Panc1 (cell line): ENCODE measurements at regions not wholly inside any gene's neighbourhood (a gene's known extent, or its start where the extent isn't known, plus 50 kb on each side); places are given as distances from the start of the nearest gene placed in this dataset.

Experiments used
- ATAC-seq: fragments of 200-7000 bp; cut with Tn5 transposase; 2 replicates; pipeline ENCODE4 v1.9.1; 2020; ENCODE audit warnings: mild to moderate bottlenecking, moderate library complexity
- BruUV-seq: library from RNA; stranded (reverse); fragments of 400-500 nt; replicated peaks from 2 replicates; lab custom pipeline; 2021; lab: Mats Ljungman, UMichigan
- CTCF ChIA-PET: fragments of 300-600 bp; sonication (Branson Sonifier 250); formaldehyde crosslinking; loops from one replicate; lab custom pipeline; 2022; ENCODE audit warnings: antibody characterized with exemption; lab: Charles Lee
- POLR2A ChIA-PET: fragments of 300-600 bp; sonication (Branson Sonifier 250); formaldehyde crosslinking; loops from one replicate; lab custom pipeline; 2022; ENCODE audit warnings: antibody characterized with exemption; lab: Charles Lee
- DNase-seq: peaks from one replicate; pipeline ENCODE4 v3.0.0-alpha.2; 2010; ENCODE audit warnings: low read depth, low spot score
- H3K27ac ChIP-seq: 2 replicates; pipeline ENCODE4 v1.5.1; 2011; ENCODE audit warnings: mild to moderate bottlenecking, low read length, inconsistent platforms
- H3K27me3 ChIP-seq: fragments of 200-500 bp; sonication (Bioruptor generic); 2 replicates; pipeline ENCODE4 v1.6.0; 2014; ENCODE audit warnings: low read length, inconsistent platforms; ENCODE audit not compliant: control insufficient read depth, insufficient read depth
- H3K36me3 ChIP-seq: fragments of 200-500 bp; sonication (Bioruptor generic); 2 replicates; pipeline ENCODE4 v1.5.1; 2014; ENCODE audit warnings: inconsistent platforms, mild to moderate bottlenecking, low read length, moderate library complexity; ENCODE audit not compliant: control insufficient read depth, insufficient read depth
- H3K4me1 ChIP-seq: 2 replicates; pipeline ENCODE4 v1.5.1; 2011; ENCODE audit warnings: inconsistent platforms, mild to moderate bottlenecking, low read length, moderate library complexity; ENCODE audit not compliant: control insufficient read depth, insufficient read depth
- H3K4me3 ChIP-seq, 2 experiments: 2 replicates each; pipeline ENCODE4 v1.5.1; 2011 to 2012; ENCODE audit warnings: low read depth in 2 of 2, low read length in 2 of 2, mild to moderate bottlenecking in 2 of 2, inconsistent platforms in 1 of 2, moderate library complexity in 1 of 2
- H3K9me3 ChIP-seq: fragments of 200-500 bp; sonication (Bioruptor generic); 2 replicates; pipeline ENCODE4 v1.5.1; 2014; ENCODE audit warnings: low read depth, mild to moderate bottlenecking, inconsistent platforms, low read length, moderate library complexity; ENCODE audit not compliant: control insufficient read depth, insufficient read depth
- POLR2AphosphoS5 ChIP-seq: IDR thresholded peaks from 2 replicates; pipeline ENCODE4 v1.6.1; 2012; ENCODE audit warnings: mild to moderate bottlenecking, low read depth, low read length, moderate library complexity
- SIN3A ChIP-seq: IDR thresholded peaks from 2 replicates; pipeline ENCODE4 v1.6.1; 2012; ENCODE audit warnings: low read depth, mild to moderate bottlenecking, low read length, moderate library complexity, borderline replicate concordance; ENCODE audit not compliant: insufficient read depth
- TCF7L2 ChIP-seq: IDR thresholded peaks from 2 replicates; pipeline ENCODE4 v1.6.1; 2011; ENCODE audit warnings: mild to moderate bottlenecking, low read depth, low read length, inconsistent platforms
- in situ Hi-C: cut with HindIII; loops from 2 replicates; pipeline ENCODE4 v1.10.0; 2016; ENCODE audit warnings: low sequenced_read_pairs, low pct_unique_long_range_greater_than_20kb
- intact Hi-C: fragments of 100-400 bp; cut with micrococcal nuclease; formaldehyde crosslinking; loops from one replicate; pipeline ENCODE4 v1.10.0; 2022; ENCODE audit not compliant: unreplicated experiment
- TF ChIP-seq, protein P1 (sequence below), 2 experiments: IDR thresholded peaks; 2 replicates each; pipeline ENCODE4 v1.6.1; 2011 to 2012; ENCODE audit warnings: low read depth in 2 of 2, control low read depth in 1 of 2, low read length in 1 of 2, mild to moderate bottlenecking in 1 of 2, moderate library complexity in 1 of 2; ENCODE audit not compliant: insufficient read depth in 1 of 2
- TF ChIP-seq, protein P2 (sequence below): fragments of 450-650 bp; IDR thresholded peaks from 2 replicates; pipeline ENCODE4 v1.5.1; 2017; ENCODE audit warnings: mild to moderate bottlenecking

DNA sequence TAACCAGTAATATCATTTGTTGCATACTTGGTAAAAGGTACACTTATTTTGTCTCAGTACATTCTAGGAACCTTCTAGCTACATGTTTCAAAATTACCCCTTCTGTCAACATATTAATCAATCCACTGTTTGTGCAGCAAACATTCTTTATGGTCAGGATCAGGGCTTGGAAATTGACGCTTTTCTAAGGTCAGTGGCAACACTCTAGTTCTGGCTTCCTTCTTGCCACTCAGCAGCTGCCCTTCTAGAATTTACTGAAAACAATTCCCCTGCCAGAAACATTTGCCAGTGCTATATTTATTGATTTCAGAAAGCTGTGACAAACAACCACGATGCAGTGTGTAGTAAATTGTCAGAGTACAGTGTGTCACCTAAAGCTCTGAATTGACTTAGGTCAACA lies 84.7 kb upstream of the FBXL4 start:
- in situ Hi-C loops, result no loop called here
- BruUV-seq, result no TSS peak
- intact Hi-C loops, result no loop called here
- Histone ChIP-seq H3K4me1 (no peaks in the 10 kb centered on the region), H3K4me3 (no peak overlapping the region), H3K27me3 (no peaks in the 10 kb centered on the region), H3K27ac (no peak overlapping the region), H3K9me3 (no peaks in the 10 kb centered on the region), H3K36me3 (no peaks in the 10 kb centered on the region)
- no peak for ATAC-seq
- ChIA-PET POLR2A (no interaction called here), CTCF (no interaction called here)
- no peak for TF ChIP-seq SIN3A
- TF ChIP-seq, protein P1, sequence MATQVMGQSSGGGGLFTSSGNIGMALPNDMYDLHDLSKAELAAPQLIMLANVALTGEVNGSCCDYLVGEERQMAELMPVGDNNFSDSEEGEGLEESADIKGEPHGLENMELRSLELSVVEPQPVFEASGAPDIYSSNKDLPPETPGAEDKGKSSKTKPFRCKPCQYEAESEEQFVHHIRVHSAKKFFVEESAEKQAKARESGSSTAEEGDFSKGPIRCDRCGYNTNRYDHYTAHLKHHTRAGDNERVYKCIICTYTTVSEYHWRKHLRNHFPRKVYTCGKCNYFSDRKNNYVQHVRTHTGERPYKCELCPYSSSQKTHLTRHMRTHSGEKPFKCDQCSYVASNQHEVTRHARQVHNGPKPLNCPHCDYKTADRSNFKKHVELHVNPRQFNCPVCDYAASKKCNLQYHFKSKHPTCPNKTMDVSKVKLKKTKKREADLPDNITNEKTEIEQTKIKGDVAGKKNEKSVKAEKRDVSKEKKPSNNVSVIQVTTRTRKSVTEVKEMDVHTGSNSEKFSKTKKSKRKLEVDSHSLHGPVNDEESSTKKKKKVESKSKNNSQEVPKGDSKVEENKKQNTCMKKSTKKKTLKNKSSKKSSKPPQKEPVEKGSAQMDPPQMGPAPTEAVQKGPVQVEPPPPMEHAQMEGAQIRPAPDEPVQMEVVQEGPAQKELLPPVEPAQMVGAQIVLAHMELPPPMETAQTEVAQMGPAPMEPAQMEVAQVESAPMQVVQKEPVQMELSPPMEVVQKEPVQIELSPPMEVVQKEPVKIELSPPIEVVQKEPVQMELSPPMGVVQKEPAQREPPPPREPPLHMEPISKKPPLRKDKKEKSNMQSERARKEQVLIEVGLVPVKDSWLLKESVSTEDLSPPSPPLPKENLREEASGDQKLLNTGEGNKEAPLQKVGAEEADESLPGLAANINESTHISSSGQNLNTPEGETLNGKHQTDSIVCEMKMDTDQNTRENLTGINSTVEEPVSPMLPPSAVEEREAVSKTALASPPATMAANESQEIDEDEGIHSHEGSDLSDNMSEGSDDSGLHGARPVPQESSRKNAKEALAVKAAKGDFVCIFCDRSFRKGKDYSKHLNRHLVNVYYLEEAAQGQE (IDR thresholded peaks at IDR 0.05; ENCODE audit: insufficient read depth in 1 of 2, low read depth in 2 of 2, low read length in 1 of 2), result no peak
- no peak for TF ChIP-seq POLR2AphosphoS5
- no peak for TF ChIP-seq TCF7L2
- TF ChIP-seq, protein P2, sequence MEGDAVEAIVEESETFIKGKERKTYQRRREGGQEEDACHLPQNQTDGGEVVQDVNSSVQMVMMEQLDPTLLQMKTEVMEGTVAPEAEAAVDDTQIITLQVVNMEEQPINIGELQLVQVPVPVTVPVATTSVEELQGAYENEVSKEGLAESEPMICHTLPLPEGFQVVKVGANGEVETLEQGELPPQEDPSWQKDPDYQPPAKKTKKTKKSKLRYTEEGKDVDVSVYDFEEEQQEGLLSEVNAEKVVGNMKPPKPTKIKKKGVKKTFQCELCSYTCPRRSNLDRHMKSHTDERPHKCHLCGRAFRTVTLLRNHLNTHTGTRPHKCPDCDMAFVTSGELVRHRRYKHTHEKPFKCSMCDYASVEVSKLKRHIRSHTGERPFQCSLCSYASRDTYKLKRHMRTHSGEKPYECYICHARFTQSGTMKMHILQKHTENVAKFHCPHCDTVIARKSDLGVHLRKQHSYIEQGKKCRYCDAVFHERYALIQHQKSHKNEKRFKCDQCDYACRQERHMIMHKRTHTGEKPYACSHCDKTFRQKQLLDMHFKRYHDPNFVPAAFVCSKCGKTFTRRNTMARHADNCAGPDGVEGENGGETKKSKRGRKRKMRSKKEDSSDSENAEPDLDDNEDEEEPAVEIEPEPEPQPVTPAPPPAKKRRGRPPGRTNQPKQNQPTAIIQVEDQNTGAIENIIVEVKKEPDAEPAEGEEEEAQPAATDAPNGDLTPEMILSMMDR, result no peak
- no peak for DNase-seq

DNA sequence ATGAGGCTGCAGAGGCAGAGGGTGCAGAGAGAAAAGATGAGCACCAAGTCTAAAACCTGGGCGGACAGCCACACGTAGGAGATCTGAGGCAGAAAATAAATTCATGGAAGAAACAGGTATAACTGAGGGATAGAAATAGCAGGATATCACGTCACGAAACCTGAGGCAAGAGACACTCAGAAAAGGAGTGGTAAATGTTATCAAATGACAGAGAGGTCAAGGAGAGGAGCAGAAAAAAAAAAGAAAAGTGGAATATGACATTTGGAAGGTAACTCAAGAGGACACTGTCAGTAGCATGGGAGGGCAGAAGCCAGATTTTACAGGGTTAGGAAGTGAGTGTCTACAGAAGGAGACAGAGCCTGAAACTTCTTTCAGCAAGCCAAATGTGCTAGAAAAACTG lies 84.2 kb upstream of the FBXL4 start:
- intact Hi-C loops, result no loop called here
- BruUV-seq, result no TSS peak

More for the DNA sequence above, 84.2 kb upstream of the FBXL4 start:
- Histone ChIP-seq H3K4me1 (no peaks in the 10 kb centered on the region), H3K27me3 (no peaks in the 10 kb centered on the region), H3K27ac (no peak overlapping the region), H3K9me3 (no peaks in the 10 kb centered on the region), H3K36me3 (no peaks in the 10 kb centered on the region), H3K4me3 (no peak overlapping the region)
- ATAC-seq, result no peak
- CTCF ChIA-PET, result no interaction called here
- in situ Hi-C loops, result no loop called here
- DNase-seq, result no peak
- POLR2A ChIA-PET, result no interaction called here
- TF ChIP-seq, protein P2, result no peak
- TF ChIP-seq POLR2AphosphoS5, result no peak
- no peak for TF ChIP-seq TCF7L2
- TF ChIP-seq, protein P1 (IDR thresholded peaks at IDR 0.05; ENCODE audit: insufficient read depth in 1 of 2, low read depth in 2 of 2, low read length in 1 of 2), result no peak
- TF ChIP-seq SIN3A, result no peak
